ENCODE measurements at regions not wholly inside any gene's neighbourhood (a gene's known extent, or its start where the extent isn't known, plus 50 kb on each side); places are given as distances from the start of the nearest gene placed in this dataset.

DNA sequence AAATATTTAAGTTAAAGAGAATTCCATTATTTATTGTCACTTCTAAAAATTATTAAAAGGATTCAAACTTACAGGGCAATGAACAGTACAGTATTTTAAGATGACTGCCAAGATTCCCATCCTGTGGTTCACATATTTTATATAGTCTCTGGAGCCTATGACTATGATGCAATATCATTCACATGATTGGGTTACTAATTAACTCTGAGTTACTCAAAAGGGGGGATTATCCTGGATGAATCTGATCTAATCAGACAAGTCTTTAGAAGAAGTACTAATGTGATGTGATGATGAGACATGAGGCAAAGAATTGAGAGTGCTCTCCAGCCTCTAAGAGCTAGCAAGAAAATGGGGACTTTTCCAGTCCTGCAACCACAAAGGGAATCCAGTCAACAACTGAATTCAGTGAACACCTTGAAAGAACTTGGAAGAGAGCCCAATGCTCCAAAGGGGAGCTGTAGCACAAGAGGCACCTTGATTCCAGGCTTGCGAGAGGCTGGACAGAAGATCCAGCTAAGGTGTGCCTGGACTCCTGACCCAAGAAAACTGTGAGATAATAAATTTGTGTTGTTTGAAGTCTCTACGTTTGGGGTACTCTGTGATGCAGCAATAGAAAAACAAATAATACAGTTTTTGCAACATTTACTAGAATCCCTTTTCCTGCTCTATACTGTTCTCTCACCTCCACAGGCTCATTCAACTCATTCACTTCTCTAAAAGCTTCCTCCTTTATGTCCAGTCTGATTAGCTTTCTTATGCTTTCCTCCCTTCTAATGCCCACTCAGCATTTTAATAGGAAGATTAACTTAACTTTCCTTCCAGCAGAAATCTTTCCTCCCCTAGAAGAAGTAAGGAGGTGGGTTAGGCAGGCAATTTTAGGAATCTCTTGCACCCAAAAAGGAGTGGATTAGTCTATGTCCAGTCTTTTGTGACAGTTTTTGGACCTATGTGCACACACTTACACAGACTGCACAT is 133.8 kb upstream of the LCORL start:
- H3K9me3 ChIP-seq: no peaks in the 10 kb centered on the region
- H3K27me3 ChIP-seq: no peaks in the 10 kb centered on the region
- H3K36me3 ChIP-seq: no peaks in the 10 kb centered on the region
- no peaks in the 10 kb centered on the region for H3K4me1 ChIP-seq
- 63 to 72% methylated on average over 2 of the region's 2 CpGs for WGBS, 2 donors
- TF ChIP-seq POLR2AphosphoS5 (IDR thresholded peaks at IDR 0.05) (no peak), POLR2A (IDR thresholded peaks at IDR 0.05) (no peak), EP300 (IDR thresholded peaks at IDR 0.05) (no peak)
- TF ChIP-seq, protein P1, sequence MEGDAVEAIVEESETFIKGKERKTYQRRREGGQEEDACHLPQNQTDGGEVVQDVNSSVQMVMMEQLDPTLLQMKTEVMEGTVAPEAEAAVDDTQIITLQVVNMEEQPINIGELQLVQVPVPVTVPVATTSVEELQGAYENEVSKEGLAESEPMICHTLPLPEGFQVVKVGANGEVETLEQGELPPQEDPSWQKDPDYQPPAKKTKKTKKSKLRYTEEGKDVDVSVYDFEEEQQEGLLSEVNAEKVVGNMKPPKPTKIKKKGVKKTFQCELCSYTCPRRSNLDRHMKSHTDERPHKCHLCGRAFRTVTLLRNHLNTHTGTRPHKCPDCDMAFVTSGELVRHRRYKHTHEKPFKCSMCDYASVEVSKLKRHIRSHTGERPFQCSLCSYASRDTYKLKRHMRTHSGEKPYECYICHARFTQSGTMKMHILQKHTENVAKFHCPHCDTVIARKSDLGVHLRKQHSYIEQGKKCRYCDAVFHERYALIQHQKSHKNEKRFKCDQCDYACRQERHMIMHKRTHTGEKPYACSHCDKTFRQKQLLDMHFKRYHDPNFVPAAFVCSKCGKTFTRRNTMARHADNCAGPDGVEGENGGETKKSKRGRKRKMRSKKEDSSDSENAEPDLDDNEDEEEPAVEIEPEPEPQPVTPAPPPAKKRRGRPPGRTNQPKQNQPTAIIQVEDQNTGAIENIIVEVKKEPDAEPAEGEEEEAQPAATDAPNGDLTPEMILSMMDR (IDR thresholded peaks at IDR 0.05): no peak
- DNase-seq (no peak), ATAC-seq (ENCODE audit: low FRiP score in 2 of 2) (no peak)
- no peak overlapping the region for H3K27ac ChIP-seq
- H3K4me3 ChIP-seq: no peak overlapping the region

DNA sequence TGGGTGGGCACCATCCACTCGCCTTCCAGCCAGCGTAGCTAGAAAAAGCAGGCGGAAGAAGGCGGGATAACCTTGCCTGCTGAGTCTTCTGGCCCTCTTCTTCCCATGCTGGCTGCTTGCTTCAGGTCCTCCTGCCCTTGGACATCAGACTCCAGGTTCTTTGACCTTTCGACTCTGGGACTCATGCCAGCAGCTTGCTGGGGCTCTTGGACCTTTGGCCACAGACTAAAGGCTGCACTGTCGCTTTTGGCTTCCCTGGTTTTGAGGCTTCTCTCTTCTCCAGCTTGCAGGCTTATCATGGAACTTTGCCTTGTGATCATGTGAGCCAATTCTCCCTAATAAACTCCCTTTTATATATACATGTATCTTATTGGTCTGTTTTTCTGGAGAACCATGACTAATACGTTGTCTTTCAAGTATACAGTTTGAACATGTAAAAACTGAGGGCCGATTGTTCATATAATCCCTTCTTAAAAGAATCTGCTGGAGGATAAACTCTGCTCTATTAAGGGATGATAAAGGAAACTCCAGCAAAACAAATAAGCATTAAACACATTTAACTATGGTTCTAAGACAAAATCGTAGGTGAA is 116.6 kb upstream of the LCORL start:
- Histone ChIP-seq H3K4me1 (no peaks in the 10 kb centered on the region), H3K36me3 (no peaks in the 10 kb centered on the region), H3K4me3 (no peak overlapping the region), H3K27me3 (no peaks in the 10 kb centered on the region), H3K27ac (no peak overlapping the region), H3K9me3 (no peaks in the 10 kb centered on the region)
- TF ChIP-seq POLR2A (IDR thresholded peaks at IDR 0.05) (no peak), POLR2AphosphoS5 (IDR thresholded peaks at IDR 0.05) (no peak), EP300 (IDR thresholded peaks at IDR 0.05) (no peak)
- TF ChIP-seq, protein P1 (IDR thresholded peaks at IDR 0.05): no peak
- DNase-seq (no peak), ATAC-seq (ENCODE audit: low FRiP score in 2 of 2) (no peak)
- whole genome bisulfite sequencing, 2 donors: 92% methylated on average over 9 of the region's 9 CpGs

DNA sequence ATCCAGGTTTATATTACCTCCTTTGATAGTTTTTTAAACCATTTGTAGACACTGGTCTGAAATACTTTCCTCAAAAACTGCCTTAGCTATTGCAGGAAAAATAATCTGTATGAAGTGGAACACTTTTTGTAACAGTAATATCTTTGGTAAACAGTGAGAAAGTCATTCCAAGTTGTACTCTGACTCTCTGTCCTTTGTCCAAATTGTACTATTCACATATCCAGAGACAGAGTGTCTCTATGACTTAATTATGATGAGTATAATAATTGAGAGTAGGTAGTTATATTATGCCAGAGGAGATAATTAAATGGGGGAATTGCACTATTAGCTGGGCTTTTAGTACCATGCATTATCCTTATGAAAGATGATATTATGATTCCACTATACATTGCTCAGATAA is 112.6 kb upstream of the LCORL start:
- TF ChIP-seq POLR2A (IDR thresholded peaks at IDR 0.05) (no peak), EP300 (IDR thresholded peaks at IDR 0.05) (no peak)
- no peaks in the 10 kb centered on the region for H3K36me3 ChIP-seq
- DNase-seq (no peak), ATAC-seq (ENCODE audit: low FRiP score in 2 of 2) (no peak)
- no peak overlapping the region for H3K4me3 ChIP-seq
- H3K27ac ChIP-seq: no peak overlapping the region
- H3K27me3 ChIP-seq: no peaks in the 10 kb centered on the region
- H3K9me3 ChIP-seq: no peaks in the 10 kb centered on the region
- no peaks in the 10 kb centered on the region for H3K4me1 ChIP-seq

DNA sequence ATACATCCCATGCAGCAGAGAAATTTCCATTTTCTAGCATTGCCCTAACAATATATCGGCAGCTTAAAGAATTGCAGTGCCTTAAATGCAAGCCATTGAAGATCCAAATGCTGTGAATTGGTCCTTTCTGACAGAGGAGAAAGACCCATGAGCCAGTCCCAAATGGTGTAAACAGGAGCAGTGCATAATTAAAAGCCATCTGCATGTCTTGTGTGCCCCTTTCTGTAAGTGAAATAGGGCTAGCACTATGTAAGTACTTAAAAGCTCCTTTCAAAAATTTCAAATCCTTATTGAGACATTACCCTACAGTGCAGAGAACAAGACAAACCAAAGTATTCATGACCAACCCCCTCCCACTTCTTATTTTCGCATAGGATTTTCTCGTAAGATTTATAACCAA is 108.7 kb upstream of the LCORL start:
- Histone ChIP-seq H3K36me3 (no peaks in the 10 kb centered on the region), H3K4me1 (no peaks in the 10 kb centered on the region), H3K9me3 (no peaks in the 10 kb centered on the region), H3K27ac (no peak overlapping the region), H3K27me3 (no peaks in the 10 kb centered on the region), H3K4me3 (no peak overlapping the region)
- WGBS, 2 donors: 88 to 99% methylated on average over 3 of the region's 3 CpGs
- ATAC-seq (ENCODE audit: low FRiP score in 2 of 2): no peak
- no peak for TF ChIP-seq EP300 (IDR thresholded peaks at IDR 0.05)
- no peak for TF ChIP-seq POLR2AphosphoS5 (IDR thresholded peaks at IDR 0.05)
- TF ChIP-seq, protein P1 (IDR thresholded peaks at IDR 0.05): no peak
- no peak for TF ChIP-seq POLR2A (IDR thresholded peaks at IDR 0.05)
- DNase-seq: no peak

DNA sequence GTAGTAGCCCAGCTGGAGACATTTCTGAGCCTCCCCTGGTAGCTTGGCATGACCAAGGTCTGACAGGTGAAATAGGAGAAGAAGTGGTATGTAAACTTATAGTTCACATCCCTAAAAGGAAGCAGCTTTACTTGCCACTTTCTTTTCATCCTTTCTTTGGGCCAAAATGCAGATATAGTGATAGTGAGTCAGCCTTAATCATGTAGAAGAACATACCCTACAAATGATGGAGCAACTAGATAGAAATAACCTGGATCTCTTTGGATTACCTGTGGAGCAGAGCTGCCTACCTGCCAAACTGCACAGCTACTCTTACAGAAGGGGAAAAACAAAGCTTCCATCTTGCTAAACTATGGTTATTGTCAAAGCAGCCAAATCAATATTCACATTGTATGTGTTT is 106.7 kb upstream of the LCORL start:
- no peak for DNase-seq
- Histone ChIP-seq H3K4me1 (no peaks in the 10 kb centered on the region), H3K9me3 (no peaks in the 10 kb centered on the region), H3K36me3 (no peaks in the 10 kb centered on the region), H3K27me3 (no peaks in the 10 kb centered on the region), H3K27ac (no peak overlapping the region), H3K4me3 (no peak overlapping the region)
- ATAC-seq (ENCODE audit: low FRiP score in 2 of 2): no peak
- TF ChIP-seq, protein P1 (IDR thresholded peaks at IDR 0.05): no peak
- no peak for TF ChIP-seq POLR2AphosphoS5 (IDR thresholded peaks at IDR 0.05)
- no peak for TF ChIP-seq POLR2A (IDR thresholded peaks at IDR 0.05)
- no peak for TF ChIP-seq EP300 (IDR thresholded peaks at IDR 0.05)
